Body of pancreas (tissue), 4 donors: ENCODE measurements at regions not wholly inside any gene's neighbourhood (a gene's known extent, or its start where the extent isn't known, plus 50 kb on each side); places are given as distances from the start of the nearest gene placed in this dataset.

Experiments
- ATAC-seq: fragments of 150-250 bp; one replicate; pipeline ENCODE4 v1.9.1; 2016
- DNase-seq, 4 donors: peaks; one replicate each; pipeline ENCODE4 v3.0.0-alpha.2; 2019
- H3K27ac ChIP-seq, 4 donors: fragments of 200-600 bp; sonication (generic); 1 replicate in 3 of 4; 2 replicates in 1 of 4; pipeline versions ENCODE4 v1.5.1 to v1.6.1; 2016 to 2019; ENCODE audit warnings: mild to moderate bottlenecking in 1 of 4, mixed read lengths in 1 of 4, moderate library complexity in 1 of 4
- H3K27me3 ChIP-seq, 2 donors: fragments of 200-600 bp; sonication (generic); one replicate each; pipeline ENCODE4 v1.6.0; 2016; ENCODE audit warnings: mild to moderate bottlenecking in 1 of 2
- H3K36me3 ChIP-seq, 2 donors: fragments of 200-600 bp; sonication (generic); replicated peaks in 1 of 2; 2 replicates each; pipeline ENCODE4 v1.5.1; 2016; ENCODE audit warnings: low read depth in 2 of 2; ENCODE audit not compliant: insufficient read depth in 1 of 2
- H3K4me1 ChIP-seq: fragments of 200-600 bp; sonication (generic); one replicate; pipeline ENCODE4 v1.6.0; 2016
- H3K4me3 ChIP-seq, 2 donors: fragments of 200-600 bp; sonication (generic); 1 replicate in 1 of 2; 2 replicates in 1 of 2; pipeline ENCODE4 v1.5.1; 2016 to 2019
- H3K9me3 ChIP-seq, 3 donors: fragments of 200-600 bp; sonication (generic); 1 replicate in 2 of 3; 2 replicates in 1 of 3; pipeline ENCODE4 v1.5.1; 2016
- CTCF ChIP-seq, 7 experiments: fragments of 450-650 bp in 4 of 7; fragments of 200-600 bp in 3 of 7; sonication (generic) in 3 of 7; IDR thresholded peaks; one replicate each; pipeline ENCODE4 v1.5.1; 2016 to 2019; ENCODE audit warnings: antibody characterized with exemption in 7 of 7
- POLR2A ChIP-seq, 3 donors: fragments of 450-650 bp; IDR thresholded peaks; one replicate each; pipeline ENCODE4 v1.6.1; 2016; ENCODE audit warnings: antibody characterized with exemption in 3 of 3, mild to moderate bottlenecking in 2 of 3
- WGBS, 2 donors: methylation state at CpG; one replicate each; pipeline ENCODE4 v1.1.5; 2017; 5-methylcytosine and 5-hydroxymethylcytosine counted together
- intact Hi-C: fragments of 100-400 bp; cut with DNase I; formaldehyde crosslinking; loops from one replicate; pipeline ENCODE4 v1.15.1; 2023

DNA sequence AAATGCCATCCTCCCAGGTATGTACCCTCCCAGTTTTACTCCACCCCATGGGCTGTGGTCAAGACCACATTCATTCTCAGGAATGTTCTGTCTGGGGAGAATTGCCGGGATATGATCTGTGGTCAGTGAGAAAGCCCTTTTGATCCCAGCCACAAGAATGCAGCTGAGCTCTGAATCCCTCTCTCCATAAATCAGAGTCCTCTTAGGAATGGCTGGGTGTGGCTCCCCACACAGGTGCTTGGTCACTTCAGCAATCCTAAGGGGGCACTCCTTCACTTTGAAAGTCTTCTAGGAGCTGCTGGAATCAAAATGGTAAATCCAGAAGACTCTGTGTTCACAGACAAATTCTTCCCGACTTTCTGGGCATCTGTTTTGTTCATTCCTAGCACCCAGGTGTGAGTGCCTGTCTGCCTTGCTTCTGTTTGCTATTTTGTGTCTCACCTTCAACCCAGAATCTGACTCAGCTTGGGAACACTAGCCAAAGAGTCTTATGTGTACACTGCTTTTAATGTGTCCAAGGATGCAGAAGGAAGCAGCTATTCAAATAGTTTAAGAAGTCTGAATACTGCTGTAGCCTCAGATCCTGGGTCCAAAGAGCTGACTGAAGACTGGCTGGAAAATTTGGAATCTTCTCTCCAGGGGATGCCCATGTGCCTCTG, 144.6 kb upstream of the CDKN3 start:
- ATAC-seq (no peak), DNase-seq (no peak)
- Histone ChIP-seq H3K27ac (no peak overlapping the region), H3K4me1 (peaks cover 8% of the 10 kb centered on the region), H3K9me3 (no peaks in the 10 kb centered on the region), H3K27me3 (no peaks in the 10 kb centered on the region), H3K4me3 (no peak overlapping the region), H3K36me3 (no peaks in the 10 kb centered on the region)
- TF ChIP-seq CTCF (IDR thresholded peaks at IDR 0.05) (no peak), POLR2A (IDR thresholded peaks at IDR 0.05) (no peak)
- intact Hi-C loops, result no loop called here
- 71 to 80% methylated on average over 2 of the region's 2 CpGs for WGBS, 2 donors

- intact Hi-C loops, result no loop called here
- Histone ChIP-seq H3K9me3 (no peaks in the 10 kb centered on the region), H3K27me3 (no peaks in the 10 kb centered on the region), H3K4me1 (peaks cover 8% of the 10 kb centered on the region), H3K4me3 (no peak overlapping the region), H3K27ac (no peak overlapping the region), H3K36me3 (no peaks in the 10 kb centered on the region)
- DNase-seq, result no peak
- WGBS, 2 donors, result 85 to 88% methylated on average over 4 of the region's 4 CpGs
- no peak for TF ChIP-seq CTCF (IDR thresholded peaks at IDR 0.05)
- TF ChIP-seq POLR2A (IDR thresholded peaks at IDR 0.05), result no peak
- no peak for ATAC-seq
These were observed 143.4 kb upstream of the CDKN3 start for GRCh38 chr14:54253195-54253947.

- H3K9me3 ChIP-seq, result no peaks in the 10 kb centered on the region
- no peak for TF ChIP-seq POLR2A (IDR thresholded peaks at IDR 0.05)
- TF ChIP-seq CTCF (IDR thresholded peaks at IDR 0.05), result no peak
- H3K4me3 ChIP-seq, result no peak overlapping the region
- DNase-seq (no peak), ATAC-seq (no peak)
- no peaks in the 10 kb centered on the region for H3K36me3 ChIP-seq
- intact Hi-C loops, result no loop called here
- 74 to 80% methylated on average over 9 of the region's 9 CpGs for WGBS, 2 donors
- no peak overlapping the region for H3K27ac ChIP-seq
- H3K4me1 ChIP-seq, result peaks cover 3% of the 10 kb centered on the region
- H3K27me3 ChIP-seq, result no peaks in the 10 kb centered on the region
These were observed 140.7 kb upstream of the CDKN3 start for GRCh38 chr14:54256156-54256555.

GRCh38 chr14:54257424-54257823, 139.4 kb upstream of the CDKN3 start:
- no peaks in the 10 kb centered on the region for H3K27me3 ChIP-seq
- ATAC-seq, result no peak
- WGBS, 2 donors, result 46 to 49% methylated on average over 3 of the region's 3 CpGs
- no peak overlapping the region for H3K27ac ChIP-seq
- DNase-seq, result no peak
- H3K36me3 ChIP-seq, result no peaks in the 10 kb centered on the region
- H3K4me1 ChIP-seq, result no peaks in the 10 kb centered on the region
- no peaks in the 10 kb centered on the region for H3K9me3 ChIP-seq
- intact Hi-C loops, result no loop called here
- TF ChIP-seq POLR2A (IDR thresholded peaks at IDR 0.05) (no peak), CTCF (IDR thresholded peaks at IDR 0.05) (no peak)
- H3K4me3 ChIP-seq, result no peak overlapping the region

DNA sequence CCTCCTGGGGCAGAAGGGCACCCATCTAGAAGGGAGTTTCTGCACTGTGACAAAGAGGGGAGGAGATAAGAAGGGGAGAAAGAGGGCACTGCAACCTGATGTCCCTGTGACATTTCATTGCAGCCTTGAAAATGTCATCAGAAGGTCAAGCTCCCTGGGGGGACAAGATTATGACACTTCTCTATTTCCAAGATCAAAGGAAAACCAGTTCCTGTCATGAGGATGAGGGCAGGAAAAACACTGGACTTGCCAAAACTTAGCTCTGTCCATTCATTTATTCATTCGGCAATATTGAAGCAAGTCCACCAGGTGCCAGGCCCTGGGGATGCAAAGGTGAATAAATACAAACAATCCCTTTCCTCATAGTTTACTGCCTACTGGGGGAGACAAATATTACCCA, 138.4 kb upstream of the CDKN3 start:
- WGBS, 2 donors, result 81 to 86% methylated on average over 1 of the region's 1 CpG
- intact Hi-C loops, result no loop called here

More for the DNA sequence above, 138.4 kb upstream of the CDKN3 start:
- H3K36me3 ChIP-seq, result no peaks in the 10 kb centered on the region
- DNase-seq (no peak), ATAC-seq (no peak)
- H3K9me3 ChIP-seq, result no peaks in the 10 kb centered on the region
- no peak overlapping the region for H3K4me3 ChIP-seq
- H3K4me1 ChIP-seq, result no peaks in the 10 kb centered on the region
- no peaks in the 10 kb centered on the region for H3K27me3 ChIP-seq
- no peak overlapping the region for H3K27ac ChIP-seq
- TF ChIP-seq CTCF (IDR thresholded peaks at IDR 0.05) (no peak), POLR2A (IDR thresholded peaks at IDR 0.05) (no peak)
